ENCODE measurements at regions not wholly inside any gene's neighbourhood (a gene's known extent, or its start where the extent isn't known, plus 50 kb on each side); places are given as distances from the start of the nearest gene placed in this dataset.

DNA sequence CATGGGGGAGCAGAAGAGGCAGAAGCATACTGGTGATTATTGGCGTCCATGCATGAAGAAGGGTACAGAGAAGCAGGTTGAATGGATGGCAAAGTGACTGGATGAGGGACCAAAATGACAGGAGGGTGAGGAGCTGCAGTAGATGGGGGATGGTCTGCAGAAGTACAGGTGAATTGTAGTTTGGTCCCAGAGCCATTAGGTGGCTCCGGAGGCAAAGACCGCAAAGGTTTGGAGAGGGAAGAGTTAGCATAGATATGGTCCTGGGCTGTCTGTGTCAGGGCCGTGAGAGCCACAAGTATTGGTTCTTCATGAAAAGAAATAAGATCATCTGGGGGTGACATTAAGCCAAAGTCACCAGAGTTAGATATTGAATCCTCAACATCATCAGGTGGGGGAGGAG, 59.0 kb upstream of the ZNF726 start:
- TF ChIP-seq, protein P1, sequence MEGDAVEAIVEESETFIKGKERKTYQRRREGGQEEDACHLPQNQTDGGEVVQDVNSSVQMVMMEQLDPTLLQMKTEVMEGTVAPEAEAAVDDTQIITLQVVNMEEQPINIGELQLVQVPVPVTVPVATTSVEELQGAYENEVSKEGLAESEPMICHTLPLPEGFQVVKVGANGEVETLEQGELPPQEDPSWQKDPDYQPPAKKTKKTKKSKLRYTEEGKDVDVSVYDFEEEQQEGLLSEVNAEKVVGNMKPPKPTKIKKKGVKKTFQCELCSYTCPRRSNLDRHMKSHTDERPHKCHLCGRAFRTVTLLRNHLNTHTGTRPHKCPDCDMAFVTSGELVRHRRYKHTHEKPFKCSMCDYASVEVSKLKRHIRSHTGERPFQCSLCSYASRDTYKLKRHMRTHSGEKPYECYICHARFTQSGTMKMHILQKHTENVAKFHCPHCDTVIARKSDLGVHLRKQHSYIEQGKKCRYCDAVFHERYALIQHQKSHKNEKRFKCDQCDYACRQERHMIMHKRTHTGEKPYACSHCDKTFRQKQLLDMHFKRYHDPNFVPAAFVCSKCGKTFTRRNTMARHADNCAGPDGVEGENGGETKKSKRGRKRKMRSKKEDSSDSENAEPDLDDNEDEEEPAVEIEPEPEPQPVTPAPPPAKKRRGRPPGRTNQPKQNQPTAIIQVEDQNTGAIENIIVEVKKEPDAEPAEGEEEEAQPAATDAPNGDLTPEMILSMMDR (IDR thresholded peaks at IDR 0.05): no peak
- TF ChIP-seq EZH2 (IDR thresholded peaks at IDR 0.05): no peak

All from neural progenitor cell (in vitro differentiated cells).